Breast epithelium (tissue), 3 donors: ENCODE measurements at regions not wholly inside any gene's neighbourhood (a gene's known extent, or its start where the extent isn't known, plus 50 kb on each side); places are given as distances from the start of the nearest gene placed in this dataset.

ENCODE experiments used
- CTCF ChIP-seq, 3 donors: fragments of 450-650 bp; IDR thresholded peaks; one replicate each; pipeline ENCODE4 v1.5.1; 2016 to 2017; ENCODE audit warnings: antibody characterized with exemption in 3 of 3, mild to moderate bottlenecking in 3 of 3, moderate library complexity in 3 of 3
- POLR2A ChIP-seq: fragments of 450-650 bp; IDR thresholded peaks from one replicate; pipeline ENCODE4 v1.6.1; 2016; ENCODE audit warnings: antibody characterized with exemption, mild to moderate bottlenecking, moderate library complexity
- POLR2AphosphoS5 ChIP-seq, 3 donors: sonication (generic); formaldehyde crosslinking; IDR thresholded peaks; one replicate each; pipeline ENCODE4 v1.6.1; 2017; ENCODE audit warnings: antibody characterized with exemption in 3 of 3

- TF ChIP-seq POLR2A (no peak), CTCF (IDR thresholded peaks at IDR 0.05) (no peak), POLR2AphosphoS5 (IDR thresholded peaks at IDR 0.05) (no peak)
Observed at GRCh38 chr10:9275861-9276260, 1221.4 kb downstream of the GATA3 start.
